T-helper 17 cell (primary cell): ENCODE measurements at regions not wholly inside any gene's neighbourhood (a gene's known extent, or its start where the extent isn't known, plus 50 kb on each side); places are given as distances from the start of the nearest gene placed in this dataset.

ENCODE experiments used
- ATAC-seq: fragments of 150-1000 bp; cut with Tn5 transposase; 2 replicates; pipeline ENCODE4 v1.10.0; 2021; ENCODE audit warnings: mild to moderate bottlenecking, moderate library complexity
- DNase-seq, 3 donors: peaks; one replicate each; pipeline versions ENCODE4 v3.0.0 to v3.0.0-alpha.2; 2020 to 2021
- H3K9me3 ChIP-seq: one replicate; pipeline ENCODE4 v1.7.0; 2013; ENCODE audit warnings: low read length, mild to moderate bottlenecking; ENCODE audit not compliant: control insufficient read depth, poor library complexity, severe bottlenecking
- H3K27ac Mint-ChIP-seq: one replicate; pipeline ENCODE4 v1.8.0; 2022; ENCODE audit warnings: mild to moderate bottlenecking, moderate library complexity, mixed read lengths
- H3K27me3 Mint-ChIP-seq: one replicate; pipeline ENCODE4 v1.8.0; 2022; ENCODE audit warnings: mixed read lengths
- H3K36me3 Mint-ChIP-seq: one replicate; pipeline ENCODE4 v1.8.0; 2022; ENCODE audit warnings: low read depth, mixed read lengths
- H3K4me1 Mint-ChIP-seq: one replicate; pipeline ENCODE4 v1.8.0; 2022; ENCODE audit warnings: mild to moderate bottlenecking, mixed read lengths
- H3K4me3 Mint-ChIP-seq: one replicate; pipeline ENCODE4 v1.8.0; 2022; ENCODE audit warnings: mild to moderate bottlenecking, moderate library complexity, mixed read lengths

- no peak for ATAC-seq
- Mint-ChIP-seq H3K27ac (no peak overlapping the region), H3K36me3 (no peaks in the 10 kb centered on the region)
These were observed 1432.2 kb downstream of the MRPL39 start for GRCh38 chr21:24175106-24175505.

GRCh38 chr21:24171736-24172135, 1435.5 kb downstream of the MRPL39 start:
- H3K36me3 Mint-ChIP-seq = no peaks in the 10 kb centered on the region
- H3K4me3 Mint-ChIP-seq = no peak overlapping the region
- no peaks in the 10 kb centered on the region for H3K4me1 Mint-ChIP-seq
- ATAC-seq (no peak), DNase-seq (no peak)
- no peak overlapping the region for H3K27ac Mint-ChIP-seq
- H3K27me3 Mint-ChIP-seq = no peaks in the 10 kb centered on the region
- H3K9me3 ChIP-seq = no peaks in the 10 kb centered on the region

More at GRCh38 chr21:24175106-24175505, 1432.2 kb downstream of the MRPL39 start:
- H3K4me1 Mint-ChIP-seq = no peaks in the 10 kb centered on the region
- H3K27me3 Mint-ChIP-seq = no peaks in the 10 kb centered on the region
- DNase-seq = no peak
- H3K9me3 ChIP-seq = no peaks in the 10 kb centered on the region
- H3K4me3 Mint-ChIP-seq = no peak overlapping the region

GRCh38 chr21:24163539-24163938, 1443.7 kb downstream of the MRPL39 start:
- H3K4me1 Mint-ChIP-seq = no peaks in the 10 kb centered on the region
- DNase-seq = no peak
- no peaks in the 10 kb centered on the region for H3K27me3 Mint-ChIP-seq
- no peaks in the 10 kb centered on the region for H3K36me3 Mint-ChIP-seq
- ATAC-seq = no peak
- H3K4me3 Mint-ChIP-seq = no peak overlapping the region
- no peak overlapping the region for H3K27ac Mint-ChIP-seq
- H3K9me3 ChIP-seq = no peaks in the 10 kb centered on the region

GRCh38 chr21:24160528-24160927, 1446.8 kb downstream of the MRPL39 start:
- no peaks in the 10 kb centered on the region for H3K9me3 ChIP-seq
- no peak overlapping the region for H3K27ac Mint-ChIP-seq
- H3K36me3 Mint-ChIP-seq = no peaks in the 10 kb centered on the region
- no peak overlapping the region for H3K4me3 Mint-ChIP-seq
- no peaks in the 10 kb centered on the region for H3K4me1 Mint-ChIP-seq
- no peak for ATAC-seq
- DNase-seq = no peak
- H3K27me3 Mint-ChIP-seq = no peaks in the 10 kb centered on the region

- Mint-ChIP-seq H3K27ac (no peak overlapping the region), H3K4me1 (no peaks in the 10 kb centered on the region), H3K36me3 (no peaks in the 10 kb centered on the region), H3K27me3 (no peaks in the 10 kb centered on the region), H3K4me3 (no peak overlapping the region)
- ATAC-seq (no peak), DNase-seq (no peak)
- no peaks in the 10 kb centered on the region for H3K9me3 ChIP-seq
These were observed 1454.1 kb downstream of the MRPL39 start for GRCh38 chr21:24153137-24153536.

- H3K36me3 Mint-ChIP-seq = no peaks in the 10 kb centered on the region
- no peak for DNase-seq
- no peaks in the 10 kb centered on the region for H3K27me3 Mint-ChIP-seq
- ATAC-seq = no peak
- no peak overlapping the region for H3K4me3 Mint-ChIP-seq
- H3K27ac Mint-ChIP-seq = no peak overlapping the region
- H3K9me3 ChIP-seq = no peaks in the 10 kb centered on the region
- peaks cover 2% of the 10 kb centered on the region for H3K4me1 Mint-ChIP-seq
These were observed 1456.5 kb downstream of the MRPL39 start for GRCh38 chr21:24150753-24151152.

GRCh38 chr21:24148461-24148860, 1458.8 kb downstream of the MRPL39 start:
- no peaks in the 10 kb centered on the region for H3K36me3 Mint-ChIP-seq
- no peaks in the 10 kb centered on the region for H3K9me3 ChIP-seq
- ATAC-seq (no peak), DNase-seq (no peak)
- no peak overlapping the region for H3K27ac Mint-ChIP-seq
- H3K27me3 Mint-ChIP-seq = no peaks in the 10 kb centered on the region
- peaks cover 2% of the 10 kb centered on the region for H3K4me1 Mint-ChIP-seq
- H3K4me3 Mint-ChIP-seq = no peak overlapping the region

- Mint-ChIP-seq H3K36me3 (no peaks in the 10 kb centered on the region), H3K27ac (no peak overlapping the region), H3K4me1 (peaks cover 2% of the 10 kb centered on the region), H3K4me3 (no peak overlapping the region), H3K27me3 (no peaks in the 10 kb centered on the region)
- no peaks in the 10 kb centered on the region for H3K9me3 ChIP-seq
- ATAC-seq = no peak
- DNase-seq = no peak
These were observed 1459.6 kb downstream of the MRPL39 start for GRCh38 chr21:24147674-24148073.

GRCh38 chr21:24131056-24131455, 1476.2 kb downstream of the MRPL39 start:
- DNase-seq (no peak), ATAC-seq (no peak)
- H3K9me3 ChIP-seq = no peaks in the 10 kb centered on the region
- Mint-ChIP-seq H3K4me3 (no peak overlapping the region), H3K27me3 (no peaks in the 10 kb centered on the region), H3K36me3 (no peaks in the 10 kb centered on the region), H3K27ac (no peak overlapping the region), H3K4me1 (no peaks in the 10 kb centered on the region)

GRCh38 chr21:24127651-24128050, 1479.6 kb downstream of the MRPL39 start:
- Mint-ChIP-seq H3K4me1 (no peaks in the 10 kb centered on the region), H3K4me3 (no peak overlapping the region), H3K27ac (no peak overlapping the region), H3K27me3 (no peaks in the 10 kb centered on the region), H3K36me3 (no peaks in the 10 kb centered on the region)
- ATAC-seq (no peak), DNase-seq (no peak)
- no peaks in the 10 kb centered on the region for H3K9me3 ChIP-seq

- ATAC-seq (no peak), DNase-seq (no peak)
- Mint-ChIP-seq H3K4me1 (no peaks in the 10 kb centered on the region), H3K27me3 (no peaks in the 10 kb centered on the region), H3K27ac (no peak overlapping the region), H3K4me3 (no peak overlapping the region), H3K36me3 (no peaks in the 10 kb centered on the region)
- no peaks in the 10 kb centered on the region for H3K9me3 ChIP-seq
These were observed 1483.5 kb downstream of the MRPL39 start for GRCh38 chr21:24123785-24124184.

- ATAC-seq = no peak
- H3K4me3 Mint-ChIP-seq = no peak overlapping the region
- no peaks in the 10 kb centered on the region for H3K4me1 Mint-ChIP-seq
- no peaks in the 10 kb centered on the region for H3K27me3 Mint-ChIP-seq
- DNase-seq = no peak
- no peaks in the 10 kb centered on the region for H3K9me3 ChIP-seq
- H3K27ac Mint-ChIP-seq = no peak overlapping the region
- no peaks in the 10 kb centered on the region for H3K36me3 Mint-ChIP-seq
These were observed 1488.4 kb downstream of the MRPL39 start for GRCh38 chr21:24118738-24119459.

- no peak for DNase-seq
- H3K27ac Mint-ChIP-seq = no peak overlapping the region
- H3K4me1 Mint-ChIP-seq = no peaks in the 10 kb centered on the region
- no peak overlapping the region for H3K4me3 Mint-ChIP-seq
- H3K27me3 Mint-ChIP-seq = no peaks in the 10 kb centered on the region
- ATAC-seq = no peak
- no peaks in the 10 kb centered on the region for H3K9me3 ChIP-seq
- no peaks in the 10 kb centered on the region for H3K36me3 Mint-ChIP-seq
These were observed 1492.1 kb downstream of the MRPL39 start for GRCh38 chr21:24115141-24115540.

GRCh38 chr21:24112020-24112419, 1495.3 kb downstream of the MRPL39 start:
- Mint-ChIP-seq H3K27ac (no peak overlapping the region), H3K36me3 (no peaks in the 10 kb centered on the region), H3K4me3 (no peak overlapping the region), H3K27me3 (no peaks in the 10 kb centered on the region), H3K4me1 (no peaks in the 10 kb centered on the region)
- ATAC-seq = no peak
- H3K9me3 ChIP-seq = no peaks in the 10 kb centered on the region
- DNase-seq = no peak
